Adrenal gland (tissue), 9 donors: ENCODE measurements at regions not wholly inside any gene's neighbourhood (a gene's known extent, or its start where the extent isn't known, plus 50 kb on each side); places are given as distances from the start of the nearest gene placed in this dataset.

Experiments
- DNase-seq, 7 donors: peaks; one replicate each; pipeline ENCODE4 v3.0.0-alpha.2; 2019 to 2020
- H3K27ac ChIP-seq, 5 donors: fragments of 200-600 bp; sonication (generic) in 4 of 5; 1 replicate in 3 of 5; 2 replicates in 2 of 5; pipeline versions ENCODE4 v1.5.1 to v1.8.0; 2016 to 2020; ENCODE audit warnings: mild to moderate bottlenecking in 1 of 5
- H3K27me3 ChIP-seq: fragments of 200-600 bp; 2 replicates; pipeline ENCODE4 v1.8.0; 2021
- H3K36me3 ChIP-seq, 2 donors: fragments of 200-600 bp; replicated peaks in 1 of 2; 1 replicate in 1 of 2; 2 replicates in 1 of 2; pipeline versions ENCODE4 v1.5.1 to v1.8.0; 2018 to 2022
- H3K4me1 ChIP-seq, 2 donors: fragments of 200-600 bp; replicated peaks in 1 of 2; 1 replicate in 1 of 2; 2 replicates in 1 of 2; pipeline versions ENCODE4 v1.5.1 to v1.8.0; 2018 to 2021
- H3K4me3 ChIP-seq, 4 donors: fragments of 200-600 bp; sonication (generic) in 3 of 4; one replicate each; pipeline ENCODE4 v1.5.1; 2016 to 2018
- H3K9me3 ChIP-seq, 3 donors: fragments of 200-600 bp; sonication (generic) in 1 of 3; replicated peaks in 1 of 3; 1 replicate in 2 of 3; 2 replicates in 1 of 3; pipeline versions ENCODE4 v1.5.1 to v1.8.0; 2016 to 2021
- POLR2A ChIP-seq, 2 donors: fragments of 450-650 bp; IDR thresholded peaks; one replicate each; pipeline ENCODE4 v1.6.1; 2017; ENCODE audit warnings: antibody characterized with exemption in 2 of 2, mild to moderate bottlenecking in 2 of 2, moderate library complexity in 1 of 2
- WGBS, 4 donors: extraction: QIAGEN DNeasy Blood & Tissue Kit in 2 of 4; methylation state at CpG; one replicate each; pipeline versions ENCODE4 v1.1.5 to v1.1.7; 2013 to 2017; 5-methylcytosine and 5-hydroxymethylcytosine counted together
- intact Hi-C, 2 donors: fragments of 100-400 bp; cut with DNase I; formaldehyde crosslinking; loops; one replicate each; pipeline versions ENCODE4 v1.14.1 to v1.15.0; 2022 to 2023
- TF ChIP-seq, protein P1 (sequence below), 6 experiments: fragments of 450-650 bp in 4 of 6; fragments of 200-600 bp in 2 of 6; sonication (generic) in 1 of 6; IDR thresholded peaks; 1 replicate in 5 of 6; 2 replicates in 1 of 6; pipeline versions ENCODE4 v1.5.1 to v1.8.0; 2016 to 2021; ENCODE audit warnings: antibody characterized with exemption in 6 of 6, mild to moderate bottlenecking in 2 of 6, moderate library complexity in 1 of 6
- donor health status: healthy with polysubstance abuse.
- donor health status: Bipolar disorder and iron deficiency.
- donor health status: DM: yes; HTN: yes; CAD: no.
- donor health status: DM: no; HTN: no; CAD: no.
- donor health status: DM: no; HTN: no; CAD: no.

DNA sequence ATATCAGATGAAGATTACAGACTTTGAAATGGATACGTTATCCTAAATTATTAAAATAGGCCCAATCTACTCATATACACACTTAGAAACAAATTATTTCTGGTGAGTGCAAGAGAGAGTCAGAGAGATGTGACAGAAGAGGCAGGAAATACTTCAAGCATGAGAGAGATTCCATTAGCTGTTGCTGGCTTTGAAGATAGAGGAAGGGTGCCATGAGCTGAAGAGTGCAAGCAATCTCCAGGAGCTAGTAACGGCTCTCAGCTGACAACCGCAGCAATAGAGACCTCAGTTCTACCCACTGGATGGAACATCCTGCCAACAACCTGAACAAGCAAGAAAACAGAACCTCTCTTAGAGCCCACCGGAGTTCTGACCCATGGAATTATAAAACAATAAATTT, 270.7 kb upstream of the SLITRK3 start:
- Histone ChIP-seq H3K9me3 (peaks cover 0 to 4% (median 0%) of the 10 kb centered on the region in 3 donors), H3K4me3 (no peak overlapping the region), H3K4me1 (peaks cover 0 to 8% of the 10 kb centered on the region in 2 donors), H3K27me3 (no peaks in the 10 kb centered on the region), H3K27ac (no peak overlapping the region), H3K36me3 (no peaks in the 10 kb centered on the region)
- DNase-seq, result no peak
- WGBS, 4 donors, result 80 to 89% (median 82%) methylated on average over 4 of the region's 4 CpGs
- TF ChIP-seq POLR2A (IDR thresholded peaks at IDR 0.05), result no peak
- TF ChIP-seq, protein P1, sequence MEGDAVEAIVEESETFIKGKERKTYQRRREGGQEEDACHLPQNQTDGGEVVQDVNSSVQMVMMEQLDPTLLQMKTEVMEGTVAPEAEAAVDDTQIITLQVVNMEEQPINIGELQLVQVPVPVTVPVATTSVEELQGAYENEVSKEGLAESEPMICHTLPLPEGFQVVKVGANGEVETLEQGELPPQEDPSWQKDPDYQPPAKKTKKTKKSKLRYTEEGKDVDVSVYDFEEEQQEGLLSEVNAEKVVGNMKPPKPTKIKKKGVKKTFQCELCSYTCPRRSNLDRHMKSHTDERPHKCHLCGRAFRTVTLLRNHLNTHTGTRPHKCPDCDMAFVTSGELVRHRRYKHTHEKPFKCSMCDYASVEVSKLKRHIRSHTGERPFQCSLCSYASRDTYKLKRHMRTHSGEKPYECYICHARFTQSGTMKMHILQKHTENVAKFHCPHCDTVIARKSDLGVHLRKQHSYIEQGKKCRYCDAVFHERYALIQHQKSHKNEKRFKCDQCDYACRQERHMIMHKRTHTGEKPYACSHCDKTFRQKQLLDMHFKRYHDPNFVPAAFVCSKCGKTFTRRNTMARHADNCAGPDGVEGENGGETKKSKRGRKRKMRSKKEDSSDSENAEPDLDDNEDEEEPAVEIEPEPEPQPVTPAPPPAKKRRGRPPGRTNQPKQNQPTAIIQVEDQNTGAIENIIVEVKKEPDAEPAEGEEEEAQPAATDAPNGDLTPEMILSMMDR (IDR thresholded peaks at IDR 0.05), result no peak
- intact Hi-C loops, result no loop called here

DNA sequence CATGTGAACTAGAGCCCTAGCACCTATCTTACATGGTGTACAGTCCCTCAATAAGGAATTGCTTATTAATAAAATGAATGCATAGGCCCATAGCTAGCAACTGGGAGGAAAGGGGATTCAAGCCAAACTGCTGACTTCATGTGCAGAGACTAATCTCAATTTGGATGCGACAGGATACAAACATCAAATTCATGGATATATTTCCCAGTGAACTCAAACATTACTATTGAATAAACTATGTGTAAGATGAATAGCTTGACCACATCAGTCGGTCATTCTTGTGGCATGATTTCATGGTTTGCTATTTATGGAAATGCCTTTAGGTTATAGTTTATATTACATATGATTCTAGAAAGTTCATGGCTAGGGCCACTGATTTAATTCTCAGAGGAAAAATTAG, 268.6 kb upstream of the SLITRK3 start:
- no peak overlapping the region for H3K4me3 ChIP-seq
- WGBS, 4 donors, result 81 to 89% (median 88%) methylated on average over 2 of the region's 2 CpGs
- H3K27me3 ChIP-seq, result no peaks in the 10 kb centered on the region
- H3K4me1 ChIP-seq, result peaks cover 0 to 8% of the 10 kb centered on the region in 2 donors
- no peak for DNase-seq
- no peak overlapping the region for H3K27ac ChIP-seq
- H3K36me3 ChIP-seq, result no peaks in the 10 kb centered on the region
- H3K9me3 ChIP-seq, result peaks cover 0 to 4% (median 0%) of the 10 kb centered on the region in 3 donors
- no peak for TF ChIP-seq POLR2A (IDR thresholded peaks at IDR 0.05)
- TF ChIP-seq, protein P1 (IDR thresholded peaks at IDR 0.05), result no peak
- intact Hi-C loops, result no loop called here

DNA sequence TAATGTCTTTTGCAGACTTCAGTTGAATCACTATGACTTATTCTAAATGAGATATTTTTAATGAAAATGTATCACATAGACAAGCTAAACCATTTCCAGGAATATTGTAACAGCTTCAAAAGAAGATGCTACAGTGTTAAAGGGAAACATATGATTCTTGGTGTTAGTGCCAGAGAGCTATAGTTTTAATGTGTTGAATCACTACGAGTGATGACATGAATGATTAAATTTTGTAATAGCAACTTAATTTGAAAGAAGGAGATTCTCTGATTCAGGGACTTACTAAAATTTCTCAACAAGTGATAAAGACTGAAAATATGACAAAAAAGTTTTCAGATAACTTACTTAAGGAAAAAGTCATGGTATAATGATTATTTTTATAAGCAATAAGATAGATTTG, 267.3 kb upstream of the SLITRK3 start:
- Histone ChIP-seq H3K27me3 (no peaks in the 10 kb centered on the region), H3K36me3 (no peaks in the 10 kb centered on the region), H3K4me1 (peaks cover 0 to 8% of the 10 kb centered on the region in 2 donors), H3K27ac (no peak overlapping the region), H3K9me3 (peaks cover 0 to 4% (median 0%) of the 10 kb centered on the region in 3 donors), H3K4me3 (no peak overlapping the region)
- DNase-seq, result no peak
- TF ChIP-seq, protein P1 (IDR thresholded peaks at IDR 0.05), result no peak
- TF ChIP-seq POLR2A (IDR thresholded peaks at IDR 0.05), result no peak
- intact Hi-C loops, result no loop called here
- WGBS, 4 donors, result 60 to 77% (median 67%) methylated on average over 1 of the region's 1 CpG

DNA sequence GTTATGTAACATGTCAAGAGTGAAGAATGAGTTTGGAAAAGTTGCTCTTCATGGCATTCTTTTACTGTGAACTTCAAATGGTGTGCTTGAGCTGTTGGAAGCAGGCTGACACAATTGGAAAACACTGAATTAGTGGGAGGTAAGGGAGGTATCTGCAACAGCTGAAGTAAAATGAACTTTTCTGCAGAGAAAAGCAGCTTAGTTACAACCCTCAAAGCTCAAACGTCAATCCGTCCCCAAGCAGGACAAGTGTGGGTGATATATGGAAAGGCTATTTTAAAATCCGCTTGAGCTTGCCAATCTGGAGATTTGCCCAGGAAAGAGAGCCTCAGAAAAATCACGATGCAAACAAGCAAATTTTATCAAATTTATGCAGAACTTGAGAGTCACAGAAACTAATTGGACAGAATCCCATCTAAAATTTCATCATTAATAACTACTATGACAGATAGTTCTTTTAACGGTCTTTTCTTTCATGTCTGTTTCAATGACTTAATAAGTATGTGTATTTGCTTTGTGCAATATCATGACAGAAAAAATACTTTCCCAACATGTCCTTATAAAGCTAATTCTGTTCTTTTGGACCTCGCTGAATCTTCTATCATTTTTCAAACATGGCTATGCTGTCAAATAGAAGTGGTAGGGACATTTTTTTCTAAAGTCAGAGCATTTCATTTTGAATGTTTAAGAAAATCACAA, 266.6 kb upstream of the SLITRK3 start:
- Histone ChIP-seq H3K27me3 (no peaks in the 10 kb centered on the region), H3K27ac (no peak overlapping the region), H3K36me3 (no peaks in the 10 kb centered on the region), H3K4me1 (peaks cover 0 to 8% of the 10 kb centered on the region in 2 donors), H3K9me3 (peaks cover 0 to 4% (median 0%) of the 10 kb centered on the region in 3 donors), H3K4me3 (no peak overlapping the region)
- TF ChIP-seq POLR2A (IDR thresholded peaks at IDR 0.05), result no peak
- TF ChIP-seq, protein P1 (IDR thresholded peaks at IDR 0.05), result no peak
- 26 to 29% (median 27%) methylated on average over 6 of the region's 6 CpGs for WGBS, 4 donors
- intact Hi-C loops, result no loop called here
- peak in 2 of 7 donors; percentile 16 to 22 for DNase-seq
